Activated CD8-positive, alpha-beta T cell treated with anti-CD3 and anti-CD28 coated beads for 36 hours (primary cell): ENCODE measurements at regions not wholly inside any gene's neighbourhood (a gene's known extent, or its start where the extent isn't known, plus 50 kb on each side); places are given as distances from the start of the nearest gene placed in this dataset.

Source experiments
- ATAC-seq: fragments of 200-7000 bp; cut with Tn5 transposase; one replicate; pipeline ENCODE4 v1.10.0; 2021; ENCODE audit warnings: mild to moderate bottlenecking, moderate library complexity
- CTCF ChIA-PET: fragments of 350-600 bp; sonication (Branson Sonifier 250); formaldehyde crosslinking; loops from one replicate; lab custom pipeline; 2021; ENCODE audit warnings: antibody characterized with exemption; lab: Charles Lee
- POLR2A ChIA-PET: fragments of 350-600 bp; sonication (Branson Sonifier 250); formaldehyde crosslinking; loops from one replicate; lab custom pipeline; 2021; ENCODE audit warnings: antibody characterized with exemption; lab: Charles Lee
- DNase-seq: peaks from one replicate; pipeline ENCODE4 v3.0.0-alpha.2; 2020
- H3K27ac Mint-ChIP-seq: one replicate; pipeline ENCODE4 v1.8.0; 2021; ENCODE audit warnings: mild to moderate bottlenecking, mixed read lengths
- H3K27me3 Mint-ChIP-seq: one replicate; pipeline ENCODE4 v1.8.0; 2021; ENCODE audit warnings: mixed read lengths
- H3K36me3 Mint-ChIP-seq: one replicate; pipeline ENCODE4 v1.8.0; 2021; ENCODE audit warnings: low read depth, mixed read lengths
- H3K4me1 Mint-ChIP-seq: one replicate; pipeline ENCODE4 v1.8.0; 2021; ENCODE audit warnings: low read depth, mixed read lengths
- H3K4me3 Mint-ChIP-seq: one replicate; pipeline ENCODE4 v1.8.0; 2021; ENCODE audit warnings: mild to moderate bottlenecking, moderate library complexity, mixed read lengths
- H3K9me3 Mint-ChIP-seq: one replicate; pipeline ENCODE4 v1.8.0; 2021; ENCODE audit warnings: mixed read lengths
- intact Hi-C: fragments of 100-400 bp; cut with micrococcal nuclease; formaldehyde crosslinking; loops from one replicate; pipeline ENCODE4 v1.10.0; 2022
- TF ChIP-seq, protein P1 (sequence below): fragments of 200-600 bp; IDR thresholded peaks from one replicate; pipeline ENCODE4 v1.8.0; 2022; ENCODE audit warnings: antibody characterized with exemption, mild to moderate bottlenecking

GRCh38 chr2:236641051-236641726 is 71.6 kb downstream of the ACKR3 start:
- CTCF ChIA-PET: no interaction called here
- Mint-ChIP-seq H3K36me3 (no peaks in the 10 kb centered on the region), H3K9me3 (no peaks in the 10 kb centered on the region), H3K27me3 (peaks cover 15% of the 10 kb centered on the region), H3K27ac (no peak overlapping the region), H3K4me1 (no peaks in the 10 kb centered on the region), H3K4me3 (no peak overlapping the region)
- POLR2A ChIA-PET: no interaction called here
- DNase-seq (no peak), ATAC-seq (no peak)
- TF ChIP-seq, protein P1, sequence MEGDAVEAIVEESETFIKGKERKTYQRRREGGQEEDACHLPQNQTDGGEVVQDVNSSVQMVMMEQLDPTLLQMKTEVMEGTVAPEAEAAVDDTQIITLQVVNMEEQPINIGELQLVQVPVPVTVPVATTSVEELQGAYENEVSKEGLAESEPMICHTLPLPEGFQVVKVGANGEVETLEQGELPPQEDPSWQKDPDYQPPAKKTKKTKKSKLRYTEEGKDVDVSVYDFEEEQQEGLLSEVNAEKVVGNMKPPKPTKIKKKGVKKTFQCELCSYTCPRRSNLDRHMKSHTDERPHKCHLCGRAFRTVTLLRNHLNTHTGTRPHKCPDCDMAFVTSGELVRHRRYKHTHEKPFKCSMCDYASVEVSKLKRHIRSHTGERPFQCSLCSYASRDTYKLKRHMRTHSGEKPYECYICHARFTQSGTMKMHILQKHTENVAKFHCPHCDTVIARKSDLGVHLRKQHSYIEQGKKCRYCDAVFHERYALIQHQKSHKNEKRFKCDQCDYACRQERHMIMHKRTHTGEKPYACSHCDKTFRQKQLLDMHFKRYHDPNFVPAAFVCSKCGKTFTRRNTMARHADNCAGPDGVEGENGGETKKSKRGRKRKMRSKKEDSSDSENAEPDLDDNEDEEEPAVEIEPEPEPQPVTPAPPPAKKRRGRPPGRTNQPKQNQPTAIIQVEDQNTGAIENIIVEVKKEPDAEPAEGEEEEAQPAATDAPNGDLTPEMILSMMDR: no peak
- intact Hi-C loops: no loop called here

- H3K27me3 Mint-ChIP-seq: peaks cover 18% of the 10 kb centered on the region
- DNase-seq (no peak), ATAC-seq (no peak)
- intact Hi-C loops: no loop called here
- H3K4me3 Mint-ChIP-seq: no peak overlapping the region
- no peaks in the 10 kb centered on the region for H3K9me3 Mint-ChIP-seq
- TF ChIP-seq, protein P1: no peak
- H3K4me1 Mint-ChIP-seq: no peaks in the 10 kb centered on the region
- no peaks in the 10 kb centered on the region for H3K36me3 Mint-ChIP-seq
- POLR2A ChIA-PET: no interaction called here
- CTCF ChIA-PET: no interaction called here
- no peak overlapping the region for H3K27ac Mint-ChIP-seq
Observed at GRCh38 chr2:236642125-236642524, 72.5 kb downstream of the ACKR3 start.

DNA sequence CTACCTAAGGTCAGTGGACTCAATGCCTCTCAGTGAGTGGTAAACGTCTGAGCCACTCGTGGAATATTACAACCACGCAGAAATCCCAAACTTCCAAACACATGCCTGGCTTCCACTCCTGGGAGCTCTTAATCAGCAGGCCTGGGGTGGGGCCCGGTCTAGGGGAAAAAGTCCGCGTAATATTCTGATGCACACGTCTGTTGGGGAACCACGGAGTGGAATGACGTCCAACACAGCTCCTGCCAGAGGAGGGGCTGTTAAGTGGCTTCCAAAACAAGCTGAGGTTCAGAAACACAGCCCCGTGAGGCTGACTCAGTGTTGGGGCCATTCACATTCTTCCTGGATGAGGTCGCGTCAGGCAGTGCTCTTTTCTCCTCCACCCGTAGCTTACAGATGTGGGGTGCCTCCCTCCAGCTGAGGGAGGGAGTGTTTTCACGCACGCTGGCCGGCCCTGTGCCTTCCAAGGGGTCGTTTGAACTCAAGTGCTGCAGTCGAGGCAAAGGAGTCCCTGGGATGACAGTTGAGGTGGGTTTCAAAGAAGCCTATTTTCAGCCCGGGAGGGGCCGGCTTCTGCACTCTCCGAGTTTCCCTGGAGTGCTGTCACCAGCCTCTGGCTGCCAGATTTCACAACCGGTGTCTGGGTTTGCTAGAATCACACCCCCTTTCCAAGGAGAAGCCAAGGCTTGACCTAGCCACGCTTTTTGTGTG is 73.1 kb downstream of the ACKR3 start:
- peaks cover 18% of the 10 kb centered on the region for H3K27me3 Mint-ChIP-seq
- H3K9me3 Mint-ChIP-seq: no peaks in the 10 kb centered on the region

DNA sequence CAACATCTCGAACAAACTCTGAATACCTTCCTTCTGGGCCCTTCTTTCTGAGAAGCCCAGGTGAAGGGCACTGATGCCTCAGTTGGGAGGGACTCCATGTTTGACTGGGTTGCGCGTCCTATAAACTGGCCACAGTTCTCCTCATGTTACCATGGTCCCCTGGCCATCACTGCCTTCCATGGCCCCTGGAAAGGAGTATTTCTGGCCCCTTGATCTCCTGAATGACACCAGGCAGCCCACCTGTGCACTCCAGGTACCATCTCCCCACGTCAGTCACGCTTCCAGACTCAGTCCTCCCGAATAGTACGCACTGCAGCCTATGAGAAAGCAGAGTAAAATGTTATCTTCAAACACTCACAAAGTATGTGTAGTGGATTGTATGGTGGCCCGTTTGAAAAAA is 73.9 kb downstream of the ACKR3 start:
- Mint-ChIP-seq H3K4me1 (no peaks in the 10 kb centered on the region), H3K4me3 (no peak overlapping the region)
- CTCF ChIA-PET: no interaction called here

More for the DNA sequence above, 73.1 kb downstream of the ACKR3 start:
- no peaks in the 10 kb centered on the region for H3K36me3 Mint-ChIP-seq
- no peak for DNase-seq
- no peak overlapping the region for H3K27ac Mint-ChIP-seq
- no peak for ATAC-seq
- POLR2A ChIA-PET: no interaction called here
- H3K4me1 Mint-ChIP-seq: no peaks in the 10 kb centered on the region
- CTCF ChIA-PET: no interaction called here
- TF ChIP-seq, protein P1: no peak
- intact Hi-C loops: no loop called here
- H3K4me3 Mint-ChIP-seq: no peak overlapping the region

DNA sequence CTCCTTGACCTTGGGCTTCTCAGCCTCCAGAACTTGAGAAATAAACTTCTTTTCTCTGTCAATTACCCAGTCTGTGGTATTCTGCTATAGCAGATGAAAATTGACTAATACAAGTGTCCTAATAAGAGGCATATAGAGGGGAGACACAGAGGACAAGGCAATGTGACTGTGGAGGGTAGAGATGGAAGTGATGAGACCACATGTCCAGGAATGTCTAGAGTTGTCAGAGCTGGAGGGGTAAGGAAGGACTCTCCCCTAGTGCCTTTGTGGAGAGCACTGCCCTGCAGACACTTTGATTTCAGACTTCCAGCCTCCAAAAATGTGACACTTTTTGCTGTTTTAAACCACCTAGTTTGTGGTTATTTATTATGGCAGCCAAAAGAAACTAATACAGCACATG is 74.4 kb downstream of the ACKR3 start:
- peaks cover 20% of the 10 kb centered on the region for H3K27me3 Mint-ChIP-seq
- DNase-seq: no peak
- no peak for ATAC-seq
- no peak overlapping the region for H3K27ac Mint-ChIP-seq
- H3K9me3 Mint-ChIP-seq: no peaks in the 10 kb centered on the region
- TF ChIP-seq, protein P1: no peak
- H3K4me1 Mint-ChIP-seq: no peaks in the 10 kb centered on the region
- H3K4me3 Mint-ChIP-seq: no peak overlapping the region
- H3K36me3 Mint-ChIP-seq: no peaks in the 10 kb centered on the region
- CTCF ChIA-PET: no interaction called here
- intact Hi-C loops: no loop called here
- POLR2A ChIA-PET: no interaction called here

More for the DNA sequence above, 73.9 kb downstream of the ACKR3 start:
- no peaks in the 10 kb centered on the region for H3K9me3 Mint-ChIP-seq
- H3K36me3 Mint-ChIP-seq: no peaks in the 10 kb centered on the region
- TF ChIP-seq, protein P1: no peak
- DNase-seq: no peak
- no peak for ATAC-seq
- intact Hi-C loops: no loop called here
- H3K27me3 Mint-ChIP-seq: peaks cover 20% of the 10 kb centered on the region
- POLR2A ChIA-PET: no interaction called here
- H3K27ac Mint-ChIP-seq: no peak overlapping the region
